Liver (tissue), 8 donors: ENCODE measurements at regions not wholly inside any gene's neighbourhood (a gene's known extent, or its start where the extent isn't known, plus 50 kb on each side); places are given as distances from the start of the nearest gene placed in this dataset.

ENCODE experiments used
- DNase-seq: peaks from one replicate; pipeline ENCODE4 v3.0.0-alpha.2; 2017; ENCODE audit warnings: low spot score
- H3K27ac ChIP-seq, 2 donors: one replicate each; pipeline ENCODE4 v1.7.0; 2013; ENCODE audit warnings: inconsistent platforms in 2 of 2, low read length in 2 of 2, control low read depth in 1 of 2, low read depth in 1 of 2, mild to moderate bottlenecking in 1 of 2
- H3K27me3 ChIP-seq, 4 donors: one replicate each; pipeline versions ENCODE4 v1.6.1 to v1.7.0; 2013; ENCODE audit warnings: low read length in 3 of 4, inconsistent platforms in 1 of 4, mild to moderate bottlenecking in 1 of 4, moderate library complexity in 1 of 4; ENCODE audit not compliant: control insufficient read depth in 4 of 4, insufficient read depth in 4 of 4
- H3K36me3 ChIP-seq, 4 donors: one replicate each; pipeline versions ENCODE4 v1.6.1 to v1.7.0; 2013; ENCODE audit warnings: low read length in 3 of 4, mild to moderate bottlenecking in 3 of 4, low read depth in 1 of 4, moderate library complexity in 1 of 4; ENCODE audit not compliant: control insufficient read depth in 4 of 4, insufficient read depth in 3 of 4
- H3K4me1 ChIP-seq, 4 donors: one replicate each; pipeline versions ENCODE4 v1.6.1 to v1.7.0; 2013; ENCODE audit warnings: low read length in 3 of 4, mild to moderate bottlenecking in 3 of 4, moderate library complexity in 1 of 4; ENCODE audit not compliant: control insufficient read depth in 4 of 4, insufficient read depth in 4 of 4
- H3K4me3 ChIP-seq, 3 donors: one replicate each; pipeline versions ENCODE4 v1.6.1 to v1.7.0; 2013; ENCODE audit warnings: low read length in 3 of 3, control low read depth in 1 of 3, low read depth in 1 of 3, mild to moderate bottlenecking in 1 of 3
- H3K9ac ChIP-seq, 2 donors: one replicate each; pipeline ENCODE4 v1.7.0; 2013; ENCODE audit warnings: low read length in 2 of 2, mild to moderate bottlenecking in 2 of 2, moderate library complexity in 2 of 2, control low read depth in 1 of 2, low read depth in 1 of 2
- H3K9me3 ChIP-seq, 4 donors: one replicate each; pipeline versions ENCODE4 v1.6.1 to v1.7.0; 2013; ENCODE audit warnings: low read length in 3 of 4; ENCODE audit not compliant: control insufficient read depth in 4 of 4
- CTCF ChIP-seq: fragments of 150-350 bp; IDR thresholded peaks from 2 replicates; pipeline ENCODE4 v1.5.1; 2017; ENCODE audit warnings: improper control_type of control experiment, low read depth, low read length; ENCODE audit not compliant: missing input control
- EGR1 ChIP-seq, 2 donors: IDR thresholded peaks; 2 replicates each; pipeline ENCODE4 v1.6.1; 2016 to 2018; ENCODE audit warnings: antibody characterized with exemption in 2 of 2, low read depth in 2 of 2
- FOXA1 ChIP-seq: IDR thresholded peaks from 2 replicates; pipeline ENCODE4 v1.6.1; 2016; ENCODE audit warnings: antibody characterized with exemption
- FOXA2 ChIP-seq: IDR thresholded peaks from 2 replicates; pipeline ENCODE4 v1.6.1; 2016; ENCODE audit warnings: antibody characterized with exemption
- GABPA ChIP-seq, 2 donors: IDR thresholded peaks in 1 of 2; conservative IDR thresholded peaks in 1 of 2; 2 replicates each; pipeline ENCODE4 v1.6.1; 2016; ENCODE audit warnings: antibody characterized with exemption in 2 of 2, mild to moderate bottlenecking in 1 of 2, moderate library complexity in 1 of 2
- HNF4A ChIP-seq, 2 donors: conservative IDR thresholded peaks; 2 replicates each; pipeline ENCODE4 v1.6.1; 2016; ENCODE audit warnings: antibody characterized with exemption in 2 of 2, mild to moderate bottlenecking in 2 of 2
- HNF4G ChIP-seq: IDR thresholded peaks from 2 replicates; pipeline ENCODE4 v1.6.1; 2016; ENCODE audit warnings: antibody characterized with exemption
- MAX ChIP-seq: IDR thresholded peaks from 2 replicates; pipeline ENCODE4 v1.6.1; 2016; ENCODE audit warnings: antibody characterized with exemption
- NR2F2 ChIP-seq: IDR thresholded peaks from 2 replicates; pipeline ENCODE4 v1.6.1; 2016; ENCODE audit warnings: antibody characterized with exemption
- RAD21 ChIP-seq, 2 donors: IDR thresholded peaks; 2 replicates each; pipeline ENCODE4 v1.6.1; 2016; ENCODE audit warnings: antibody characterized with exemption in 2 of 2, mild to moderate bottlenecking in 2 of 2
- RXRA ChIP-seq, 2 donors: IDR thresholded peaks; 2 replicates each; pipeline ENCODE4 v1.6.1; 2017 to 2018; ENCODE audit warnings: antibody characterized with exemption in 2 of 2, mild to moderate bottlenecking in 1 of 2
- SP1 ChIP-seq: IDR thresholded peaks from 2 replicates; pipeline ENCODE4 v1.6.1; 2018; ENCODE audit warnings: antibody characterized with exemption, mild to moderate bottlenecking
- YY1 ChIP-seq: IDR thresholded peaks from 2 replicates; pipeline ENCODE4 v1.6.1; 2016; ENCODE audit warnings: antibody characterized with exemption, mild to moderate bottlenecking
- WGBS: extraction: QIAGEN DNeasy Blood & Tissue Kit; methylation state at CpG from one replicate; pipeline ENCODE4 v1.1.7; 2013; 5-methylcytosine and 5-hydroxymethylcytosine counted together
- TF ChIP-seq, protein P1 (sequence below): IDR thresholded peaks from 2 replicates; pipeline ENCODE4 v1.6.1; 2016; ENCODE audit warnings: antibody characterized with exemption
- TF ChIP-seq, protein P2 (sequence below): IDR thresholded peaks from 2 replicates; pipeline ENCODE4 v1.6.1; 2016; ENCODE audit warnings: antibody characterized with exemption, mild to moderate bottlenecking
- donor health status: healthy.
- donor health status: healthy.
- donor health status: healthy.
- donor health status: healthy.
- donor health status: healthy.

GRCh38 chr4:151950993-151951670 lies 190.3 kb upstream of the GATB start:
- WGBS = 76% methylated on average over 12 of the region's 12 CpGs
- TF ChIP-seq CTCF (no peak), MAX (no peak), FOXA1 (no peak), RAD21 (IDR thresholded peaks at IDR 0.05) (no peak), YY1 (no peak), FOXA2 (no peak), NR2F2 (no peak), SP1 (no peak)
- TF ChIP-seq, protein P1, sequence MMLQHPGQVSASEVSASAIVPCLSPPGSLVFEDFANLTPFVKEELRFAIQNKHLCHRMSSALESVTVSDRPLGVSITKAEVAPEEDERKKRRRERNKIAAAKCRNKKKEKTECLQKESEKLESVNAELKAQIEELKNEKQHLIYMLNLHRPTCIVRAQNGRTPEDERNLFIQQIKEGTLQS = no peak
- TF ChIP-seq, protein P2, sequence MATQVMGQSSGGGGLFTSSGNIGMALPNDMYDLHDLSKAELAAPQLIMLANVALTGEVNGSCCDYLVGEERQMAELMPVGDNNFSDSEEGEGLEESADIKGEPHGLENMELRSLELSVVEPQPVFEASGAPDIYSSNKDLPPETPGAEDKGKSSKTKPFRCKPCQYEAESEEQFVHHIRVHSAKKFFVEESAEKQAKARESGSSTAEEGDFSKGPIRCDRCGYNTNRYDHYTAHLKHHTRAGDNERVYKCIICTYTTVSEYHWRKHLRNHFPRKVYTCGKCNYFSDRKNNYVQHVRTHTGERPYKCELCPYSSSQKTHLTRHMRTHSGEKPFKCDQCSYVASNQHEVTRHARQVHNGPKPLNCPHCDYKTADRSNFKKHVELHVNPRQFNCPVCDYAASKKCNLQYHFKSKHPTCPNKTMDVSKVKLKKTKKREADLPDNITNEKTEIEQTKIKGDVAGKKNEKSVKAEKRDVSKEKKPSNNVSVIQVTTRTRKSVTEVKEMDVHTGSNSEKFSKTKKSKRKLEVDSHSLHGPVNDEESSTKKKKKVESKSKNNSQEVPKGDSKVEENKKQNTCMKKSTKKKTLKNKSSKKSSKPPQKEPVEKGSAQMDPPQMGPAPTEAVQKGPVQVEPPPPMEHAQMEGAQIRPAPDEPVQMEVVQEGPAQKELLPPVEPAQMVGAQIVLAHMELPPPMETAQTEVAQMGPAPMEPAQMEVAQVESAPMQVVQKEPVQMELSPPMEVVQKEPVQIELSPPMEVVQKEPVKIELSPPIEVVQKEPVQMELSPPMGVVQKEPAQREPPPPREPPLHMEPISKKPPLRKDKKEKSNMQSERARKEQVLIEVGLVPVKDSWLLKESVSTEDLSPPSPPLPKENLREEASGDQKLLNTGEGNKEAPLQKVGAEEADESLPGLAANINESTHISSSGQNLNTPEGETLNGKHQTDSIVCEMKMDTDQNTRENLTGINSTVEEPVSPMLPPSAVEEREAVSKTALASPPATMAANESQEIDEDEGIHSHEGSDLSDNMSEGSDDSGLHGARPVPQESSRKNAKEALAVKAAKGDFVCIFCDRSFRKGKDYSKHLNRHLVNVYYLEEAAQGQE = no peak
- peaks cover 2 to 4% (median 3%) of the 10 kb centered on the region in 4 donors for H3K9me3 ChIP-seq
- no peaks in the 10 kb centered on the region for H3K27me3 ChIP-seq
- H3K9ac ChIP-seq = no peak overlapping the region
- H3K4me3 ChIP-seq = no peak overlapping the region
- no peak for DNase-seq
- no peaks in the 10 kb centered on the region for H3K36me3 ChIP-seq
- H3K27ac ChIP-seq = no peak overlapping the region
- no peaks in the 10 kb centered on the region for H3K4me1 ChIP-seq

DNA sequence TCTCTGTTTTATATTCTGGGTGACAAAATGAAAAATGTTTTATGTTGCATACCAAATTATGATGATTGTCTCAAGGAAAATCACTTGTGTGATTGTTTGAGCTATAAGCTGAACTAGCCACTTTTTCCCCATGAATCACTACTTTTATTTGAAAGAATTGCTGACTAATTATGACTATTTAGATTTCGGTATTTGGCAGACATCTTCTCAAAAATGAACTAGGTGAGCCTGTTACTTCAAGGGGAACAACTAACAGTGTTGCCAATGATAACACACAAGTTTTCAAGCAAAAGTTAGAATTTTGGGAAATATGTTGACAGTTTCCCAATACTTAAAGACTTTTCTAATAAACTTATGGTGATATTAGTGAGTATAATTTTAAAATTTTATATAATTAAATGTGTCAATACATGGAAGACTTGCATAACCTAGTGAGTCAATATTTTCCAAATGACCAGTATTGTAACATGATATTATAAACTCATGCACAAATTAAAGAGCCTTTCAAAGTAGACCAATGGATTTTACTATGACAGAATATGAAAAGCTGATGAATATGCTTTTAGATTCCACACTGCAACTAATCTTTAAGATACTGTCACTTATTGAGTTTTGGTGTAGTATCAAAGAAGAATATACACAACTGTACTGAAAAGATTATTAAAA lies 187.7 kb upstream of the GATB start:
- Histone ChIP-seq H3K27me3 (no peaks in the 10 kb centered on the region), H3K9me3 (peaks cover 2 to 4% (median 3%) of the 10 kb centered on the region in 4 donors), H3K4me1 (no peaks in the 10 kb centered on the region), H3K9ac (no peak overlapping the region), H3K36me3 (no peaks in the 10 kb centered on the region), H3K4me3 (no peak overlapping the region), H3K27ac (no peak overlapping the region)
- DNase-seq = no peak
- whole genome bisulfite sequencing = 75% methylated on average over 1 of the region's 1 CpG
- TF ChIP-seq MAX (no peak), FOXA2 (no peak), CTCF (no peak), GABPA (IDR thresholded peaks at IDR 0.05 in 1 of 2, conservative IDR thresholded peaks at IDR 0.05 in 1 of 2) (no peak), RXRA (IDR thresholded peaks at IDR 0.05) (no peak), HNF4A (conservative IDR thresholded peaks at IDR 0.05) (no peak), FOXA1 (no peak), SP1 (no peak), EGR1 (IDR thresholded peaks at IDR 0.05; ENCODE audit: low read depth in 2 of 2) (no peak), HNF4G (no peak), NR2F2 (no peak)
- TF ChIP-seq, protein P2 = no peak
